Lower leg skin (tissue), 4 donors: ENCODE measurements at regions not wholly inside any gene's neighbourhood (a gene's known extent, or its start where the extent isn't known, plus 50 kb on each side); places are given as distances from the start of the nearest gene placed in this dataset.
"Not testable (repeated sequence)": the region's sequence is repeated elsewhere in the genome, so short reads cannot be mapped to it uniquely, and the experiment has no call there.

Source experiments
- DNase-seq, 2 donors: peaks; one replicate each; pipeline ENCODE4 v3.0.0-alpha.2; 2019; ENCODE audit warnings: low spot score in 2 of 2
- H3K4me3 ChIP-seq: fragments of 200-600 bp; sonication (generic); 2 replicates; pipeline ENCODE4 v1.5.1; 2017; ENCODE audit warnings: mild to moderate bottlenecking, low read depth; ENCODE audit not compliant: poor library complexity, severe bottlenecking
- POLR2A ChIP-seq, 2 donors: fragments of 450-650 bp; IDR thresholded peaks; one replicate each; pipeline ENCODE4 v1.6.1; 2016 to 2017; ENCODE audit warnings: antibody characterized with exemption in 2 of 2, mild to moderate bottlenecking in 1 of 2, moderate library complexity in 1 of 2
- WGBS, 2 donors: methylation state at CpG; one replicate each; pipeline ENCODE4 v1.1.5; 2018; 5-methylcytosine and 5-hydroxymethylcytosine counted together
- intact Hi-C: fragments of 100-400 bp; cut with DNase I; formaldehyde crosslinking; loops from one replicate; pipeline ENCODE4 v1.15.0; 2023; ENCODE audit warnings: low total_unique reads
- TF ChIP-seq, protein P1 (sequence below), 3 donors: fragments of 450-650 bp; IDR thresholded peaks; one replicate each; pipeline ENCODE4 v1.5.1; 2016; ENCODE audit warnings: antibody characterized with exemption in 3 of 3, mild to moderate bottlenecking in 3 of 3, moderate library complexity in 2 of 3

GRCh38 chr2:84057917-84058560 lies 401.0 kb downstream of the SUCLG1 start:
- intact Hi-C loops: no loop called here
- WGBS, 2 donors: 90% methylated on average over 4 of the region's 4 CpGs
- no peak for DNase-seq
- H3K4me3 ChIP-seq: no peak overlapping the region
- TF ChIP-seq, protein P1, sequence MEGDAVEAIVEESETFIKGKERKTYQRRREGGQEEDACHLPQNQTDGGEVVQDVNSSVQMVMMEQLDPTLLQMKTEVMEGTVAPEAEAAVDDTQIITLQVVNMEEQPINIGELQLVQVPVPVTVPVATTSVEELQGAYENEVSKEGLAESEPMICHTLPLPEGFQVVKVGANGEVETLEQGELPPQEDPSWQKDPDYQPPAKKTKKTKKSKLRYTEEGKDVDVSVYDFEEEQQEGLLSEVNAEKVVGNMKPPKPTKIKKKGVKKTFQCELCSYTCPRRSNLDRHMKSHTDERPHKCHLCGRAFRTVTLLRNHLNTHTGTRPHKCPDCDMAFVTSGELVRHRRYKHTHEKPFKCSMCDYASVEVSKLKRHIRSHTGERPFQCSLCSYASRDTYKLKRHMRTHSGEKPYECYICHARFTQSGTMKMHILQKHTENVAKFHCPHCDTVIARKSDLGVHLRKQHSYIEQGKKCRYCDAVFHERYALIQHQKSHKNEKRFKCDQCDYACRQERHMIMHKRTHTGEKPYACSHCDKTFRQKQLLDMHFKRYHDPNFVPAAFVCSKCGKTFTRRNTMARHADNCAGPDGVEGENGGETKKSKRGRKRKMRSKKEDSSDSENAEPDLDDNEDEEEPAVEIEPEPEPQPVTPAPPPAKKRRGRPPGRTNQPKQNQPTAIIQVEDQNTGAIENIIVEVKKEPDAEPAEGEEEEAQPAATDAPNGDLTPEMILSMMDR (IDR thresholded peaks at IDR 0.05): no peak
- TF ChIP-seq POLR2A (IDR thresholded peaks at IDR 0.05): no peak

GRCh38 chr2:84055816-84056215 lies 403.3 kb downstream of the SUCLG1 start:
- TF ChIP-seq, protein P1 (IDR thresholded peaks at IDR 0.05): no peak
- no peak for TF ChIP-seq POLR2A (IDR thresholded peaks at IDR 0.05)
- H3K4me3 ChIP-seq: no peak overlapping the region
- no peak for DNase-seq
- 24 to 36% methylated on average over 1 of the region's 1 CpG for WGBS, 2 donors
- intact Hi-C loops: no loop called here

DNA sequence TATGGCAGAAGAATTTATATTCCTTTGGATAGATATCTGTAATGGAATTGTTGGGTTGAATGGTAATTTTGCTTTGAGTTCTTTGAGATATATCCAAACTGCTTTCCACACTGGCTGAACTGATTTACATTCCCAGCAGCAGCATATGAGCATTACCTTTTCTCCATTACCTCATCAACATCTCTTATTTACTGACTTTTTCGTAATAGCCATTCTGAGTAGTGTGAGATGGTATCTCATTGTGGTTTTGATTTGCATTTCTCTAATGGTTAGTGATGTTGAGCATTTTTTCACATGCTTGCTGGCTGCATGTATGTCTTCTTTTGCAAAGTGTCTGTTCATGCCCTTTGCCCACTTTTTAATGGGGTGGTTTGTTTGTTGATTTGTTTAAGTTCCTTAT lies 404.5 kb downstream of the SUCLG1 start:
- H3K4me3 ChIP-seq, intact Hi-C loops, DNase-seq: not testable (repeated sequence)
- WGBS, 2 donors: 70 to 73% methylated on average over 1 of the region's 1 CpG

- TF ChIP-seq, protein P1 (IDR thresholded peaks at IDR 0.05): no peak
- TF ChIP-seq POLR2A (IDR thresholded peaks at IDR 0.05): no peak
- no peak for DNase-seq
- H3K4me3 ChIP-seq: no peak overlapping the region
- WGBS, 2 donors: 53 to 79% methylated on average over 2 of the region's 2 CpGs
- intact Hi-C loops: no loop called here
Measured at GRCh38 chr2:84052913-84053312, 406.2 kb downstream of the SUCLG1 start.

DNA sequence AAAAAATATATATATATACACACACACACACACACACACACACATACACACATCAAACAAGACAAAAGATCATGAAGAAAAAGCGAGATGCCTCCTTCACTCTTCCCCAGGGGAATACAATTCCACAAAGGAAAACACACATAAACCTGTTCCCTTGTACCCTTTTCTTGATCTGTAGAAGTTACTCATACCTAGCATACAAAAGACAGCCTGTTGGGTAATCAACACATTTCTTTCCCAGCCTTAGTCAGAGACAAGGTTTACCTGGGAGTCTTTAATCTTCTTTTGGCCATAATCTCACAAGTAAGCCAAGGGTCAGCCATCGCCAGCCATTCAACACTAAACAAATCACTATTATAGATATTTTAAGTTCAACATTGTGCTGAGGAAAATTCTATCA lies 407.0 kb downstream of the SUCLG1 start:
- WGBS, 2 donors: 80 to 85% methylated on average over 2 of the region's 2 CpGs
- no peak for TF ChIP-seq POLR2A (IDR thresholded peaks at IDR 0.05)
- TF ChIP-seq, protein P1 (IDR thresholded peaks at IDR 0.05): no peak
- H3K4me3 ChIP-seq: no peak overlapping the region
- DNase-seq: no peak
- intact Hi-C loops: no loop called here

- 70 to 79% methylated on average over 4 of the region's 4 CpGs for WGBS, 2 donors
- intact Hi-C loops: no loop called here
- TF ChIP-seq, protein P1 (IDR thresholded peaks at IDR 0.05): no peak
- DNase-seq: no peak
- no peak overlapping the region for H3K4me3 ChIP-seq
Measured at GRCh38 chr2:84048964-84049363, 410.1 kb downstream of the SUCLG1 start.
